Stimulated activated effector memory CD8-positive, alpha-beta T cell treated with anti-CD3 and anti-CD28 coated beads, Interleukin-12 subunit alpha, Interleukin-12 subunit beta, amount 100 ng/mL, for 72 hours (primary cell): ENCODE measurements at regions not wholly inside any gene's neighbourhood (a gene's known extent, or its start where the extent isn't known, plus 50 kb on each side); places are given as distances from the start of the nearest gene placed in this dataset.
"Not testable (repeated sequence)": the region's sequence is repeated elsewhere in the genome, so short reads cannot be mapped to it uniquely, and the experiment has no call there.

Experiments used
- ATAC-seq: fragments of 150-1000 bp; cut with Tn5 transposase; 2 replicates; pipeline ENCODE4 v1.10.0; 2021
- DNase-seq, 2 donors: peaks; one replicate each; pipeline ENCODE4 v3.0.0; 2021 to 2022; ENCODE audit warnings: low spot score in 2 of 2
- H3K27ac Mint-ChIP-seq: one replicate; pipeline ENCODE4 v1.8.0; 2022; ENCODE audit warnings: mild to moderate bottlenecking, mixed read lengths
- H3K36me3 Mint-ChIP-seq: one replicate; pipeline ENCODE4 v1.8.0; 2022; ENCODE audit warnings: mild to moderate bottlenecking, mixed read lengths
- H3K4me1 Mint-ChIP-seq: one replicate; pipeline ENCODE4 v1.8.0; 2022; ENCODE audit warnings: mixed read lengths
- H3K4me3 Mint-ChIP-seq: one replicate; pipeline ENCODE4 v1.8.0; 2022; ENCODE audit warnings: mild to moderate bottlenecking, mixed read lengths
- H3K9me3 Mint-ChIP-seq: one replicate; pipeline ENCODE4 v1.8.0; 2022; ENCODE audit warnings: mixed read lengths

DNA sequence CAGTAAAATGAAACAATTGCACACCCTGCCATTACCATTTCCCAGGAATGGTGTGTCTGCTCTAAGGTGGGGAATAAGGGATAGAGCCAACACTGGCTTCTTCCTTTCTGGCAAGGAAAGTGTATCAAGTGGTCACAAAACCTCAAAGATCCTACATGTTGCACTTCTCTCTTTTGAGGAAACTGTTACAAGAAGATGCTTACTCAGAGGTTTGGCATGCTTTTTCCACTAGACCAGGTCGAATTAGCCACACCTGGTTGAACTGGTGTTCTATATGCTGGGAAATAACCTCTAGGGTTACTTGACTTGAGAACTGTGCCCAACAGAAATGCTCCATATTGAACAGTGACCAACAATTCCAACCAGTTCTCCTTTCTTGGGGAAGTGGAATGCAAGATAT is 102.9 kb downstream of the LRRN1 start:
- ATAC-seq (no peak), DNase-seq (no peak)
- H3K36me3 Mint-ChIP-seq = no peaks in the 10 kb centered on the region
- H3K4me3 Mint-ChIP-seq = no peak overlapping the region
- no peak overlapping the region for H3K27ac Mint-ChIP-seq
- H3K4me1 Mint-ChIP-seq = no peaks in the 10 kb centered on the region
- peaks cover 5% of the 10 kb centered on the region for H3K9me3 Mint-ChIP-seq

DNA sequence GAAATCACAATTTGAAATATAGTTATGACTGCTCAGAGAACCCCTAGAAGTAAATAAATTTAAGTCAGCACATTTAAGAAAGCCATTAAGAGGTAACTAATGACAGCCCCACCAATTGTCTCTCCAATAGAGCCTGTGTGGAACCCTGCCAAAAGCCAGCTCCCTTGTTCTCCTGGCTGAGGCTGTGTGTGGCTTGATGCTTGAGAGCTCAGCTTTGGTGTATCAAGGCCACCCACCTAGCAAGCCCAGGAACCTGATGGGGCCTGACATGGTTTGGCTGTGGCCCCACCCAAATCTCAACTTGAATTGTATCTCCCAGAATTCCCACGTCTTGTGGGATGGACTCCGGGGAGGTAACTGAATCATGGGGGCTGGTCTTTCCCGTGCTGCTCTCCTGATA is 106.9 kb downstream of the LRRN1 start:
- Mint-ChIP-seq H3K4me1 (no peaks in the 10 kb centered on the region), H3K27ac (no peak overlapping the region), H3K4me3 (no peak overlapping the region), H3K36me3 (no peaks in the 10 kb centered on the region), H3K9me3 (peaks cover 3% of the 10 kb centered on the region)
- no peak for DNase-seq
- ATAC-seq = no peak

DNA sequence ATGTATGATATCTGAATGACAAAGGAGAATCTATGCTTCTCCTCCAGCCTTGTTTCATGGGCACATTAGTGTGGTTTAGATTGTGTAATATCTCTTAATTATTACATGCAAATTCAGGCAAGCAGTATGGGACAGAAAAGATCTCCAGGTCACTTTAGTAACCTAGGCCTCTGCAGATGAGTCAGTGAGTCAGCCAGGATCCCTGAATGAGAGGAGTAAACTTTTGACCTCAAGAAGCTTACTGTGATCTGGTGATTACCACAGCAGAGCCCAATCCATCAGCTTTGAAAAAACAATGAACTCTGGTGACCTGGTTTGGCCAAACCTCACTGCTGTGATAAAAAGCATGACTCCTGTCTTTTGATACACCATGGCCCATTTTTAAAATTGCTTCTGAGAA is 107.8 kb downstream of the LRRN1 start:
- no peaks in the 10 kb centered on the region for H3K4me1 Mint-ChIP-seq
- ATAC-seq (no peak), DNase-seq (no peak)
- no peaks in the 10 kb centered on the region for H3K36me3 Mint-ChIP-seq
- H3K27ac Mint-ChIP-seq = no peak overlapping the region
- no peak overlapping the region for H3K4me3 Mint-ChIP-seq
- peaks cover 3% of the 10 kb centered on the region for H3K9me3 Mint-ChIP-seq

DNA sequence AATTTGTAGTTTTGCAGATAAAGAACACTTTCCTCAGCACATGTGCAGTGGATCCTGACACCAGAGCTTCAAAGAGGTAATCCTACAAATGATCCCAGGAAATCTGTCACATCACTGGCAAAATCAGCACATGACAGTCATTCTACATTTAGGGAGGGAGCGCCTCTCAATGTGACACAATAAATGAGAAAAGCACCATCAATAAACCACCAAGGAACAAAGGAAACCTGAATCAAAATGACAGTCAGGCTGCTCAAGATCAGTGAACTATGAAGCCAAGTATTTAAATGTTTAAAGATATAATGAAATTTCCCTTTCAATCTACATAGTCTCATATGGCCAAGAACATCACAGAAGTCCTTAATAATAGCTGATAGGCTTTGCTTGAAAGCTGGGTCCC is 119.5 kb downstream of the LRRN1 start:
- Mint-ChIP-seq H3K9me3 (peaks cover 5% of the 10 kb centered on the region), H3K4me1 (no peaks in the 10 kb centered on the region), H3K4me3 (no peak overlapping the region), H3K36me3 (no peaks in the 10 kb centered on the region), H3K27ac (no peak overlapping the region)
- DNase-seq (no peak), ATAC-seq (no peak)

DNA sequence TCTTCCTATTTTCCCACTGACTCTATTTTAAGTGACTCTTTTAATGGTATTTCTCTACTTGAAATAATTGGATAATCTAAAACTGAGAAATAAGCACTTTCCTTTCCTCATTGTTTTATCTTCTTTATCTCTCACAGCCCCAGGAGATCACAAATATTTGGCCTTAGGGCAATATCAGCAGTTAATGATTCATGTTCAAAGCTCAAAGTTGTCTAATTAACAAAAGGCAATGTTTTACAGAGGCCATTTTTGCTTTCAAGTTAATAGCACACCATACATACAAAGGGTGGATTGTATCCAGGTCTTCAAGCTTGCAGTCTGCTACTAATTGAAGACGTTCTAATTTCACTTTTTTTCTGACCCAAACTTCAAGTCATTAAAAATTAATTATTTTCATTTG is 120.1 kb downstream of the LRRN1 start:
- no peaks in the 10 kb centered on the region for H3K4me1 Mint-ChIP-seq
- H3K9me3 Mint-ChIP-seq = peaks cover 6% of the 10 kb centered on the region
- DNase-seq = no peak
- H3K4me3 Mint-ChIP-seq = no peak overlapping the region
- H3K36me3 Mint-ChIP-seq = no peaks in the 10 kb centered on the region
- no peak for ATAC-seq
- H3K27ac Mint-ChIP-seq = no peak overlapping the region

DNA sequence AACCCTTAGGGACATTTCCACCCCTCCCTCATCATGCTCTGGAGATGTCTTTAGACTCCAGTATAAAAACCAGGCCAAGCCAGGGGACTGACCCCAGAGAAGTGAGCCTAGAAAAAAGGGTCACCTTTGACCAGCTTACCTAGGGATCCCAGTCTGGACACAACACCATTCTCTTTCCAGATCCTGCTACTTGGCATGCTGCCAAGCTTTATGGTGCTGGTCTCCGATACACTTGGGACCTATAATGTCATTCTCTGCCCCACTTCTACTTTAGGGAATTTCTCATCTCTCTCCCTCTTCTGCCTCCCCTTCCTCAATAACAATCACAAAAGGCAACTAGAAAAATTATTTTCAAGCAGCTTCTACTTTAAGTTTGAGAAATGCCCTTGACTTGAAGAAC is 124.4 kb downstream of the LRRN1 start:
- ATAC-seq = no peak
- Mint-ChIP-seq H3K9me3 (peaks cover 7% of the 10 kb centered on the region), H3K4me3 (no peak overlapping the region), H3K27ac (no peak overlapping the region), H3K4me1 (no peaks in the 10 kb centered on the region), H3K36me3 (no peaks in the 10 kb centered on the region)
- DNase-seq = no peak

DNA sequence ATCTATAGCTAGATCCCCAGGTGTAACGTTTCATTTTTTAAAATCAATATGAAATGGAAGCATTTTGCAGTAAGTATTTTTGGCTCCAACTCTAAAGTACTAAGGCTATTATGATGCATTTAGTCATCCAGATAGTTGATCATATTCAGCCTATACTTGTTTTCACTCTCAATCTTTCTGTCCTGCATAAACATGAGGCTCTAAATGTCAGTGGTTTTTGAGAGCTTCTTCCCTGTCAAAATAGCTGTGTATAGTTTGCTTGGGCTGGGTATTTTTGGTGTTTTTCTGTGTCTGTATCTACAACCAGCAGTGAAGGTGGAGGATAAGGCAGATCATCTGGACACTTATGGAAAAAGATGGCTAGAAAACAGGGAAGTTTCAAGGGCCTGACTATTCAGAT is 128.0 kb downstream of the LRRN1 start:
- no peaks in the 10 kb centered on the region for H3K4me1 Mint-ChIP-seq
- ATAC-seq = no peak

DNA sequence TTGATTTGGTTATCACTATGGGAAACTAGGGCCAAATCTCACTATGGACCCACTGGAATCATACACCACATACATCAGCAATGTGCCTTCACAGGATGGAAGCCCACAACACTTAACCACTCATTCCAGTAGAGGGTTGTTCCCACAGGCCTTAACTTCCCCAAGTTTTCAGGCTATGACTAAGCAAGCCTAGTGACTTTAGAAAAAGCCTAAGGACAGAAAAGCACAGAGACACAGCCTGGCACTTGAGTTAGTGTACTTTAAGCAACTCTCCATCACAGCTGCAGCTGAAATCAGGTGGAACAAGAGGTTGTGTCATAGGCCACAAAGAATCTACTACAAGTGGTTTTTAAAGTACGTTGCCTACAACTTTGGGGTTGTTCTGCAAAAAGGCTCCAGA is 128.7 kb downstream of the LRRN1 start:
- H3K9me3 Mint-ChIP-seq = peaks cover 10% of the 10 kb centered on the region
- no peak for ATAC-seq

More for the DNA sequence above, 128.0 kb downstream of the LRRN1 start:
- Mint-ChIP-seq H3K36me3 (no peaks in the 10 kb centered on the region), H3K27ac (no peak overlapping the region), H3K9me3 (peaks cover 11% of the 10 kb centered on the region), H3K4me3 (no peak overlapping the region)
- no peak for DNase-seq

DNA sequence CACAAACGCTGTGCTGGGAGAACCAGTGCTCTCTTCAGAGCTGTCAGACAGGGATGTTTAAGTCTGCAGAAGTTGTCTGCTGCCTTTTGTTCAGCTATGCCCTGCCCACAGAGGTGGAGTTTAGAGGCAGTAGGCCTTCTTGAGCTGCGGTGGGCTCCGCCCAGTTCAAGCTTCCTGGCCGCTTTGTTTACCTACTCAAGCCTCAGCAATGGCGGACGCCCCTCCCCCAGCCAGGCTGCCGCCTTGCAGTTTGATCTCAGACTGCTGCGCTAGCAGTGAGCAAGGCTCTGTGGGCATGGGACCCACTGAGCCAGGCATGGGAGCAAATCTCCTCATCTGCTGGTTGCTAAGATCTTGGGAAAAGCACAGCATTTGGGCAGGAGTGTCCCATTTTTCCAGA is 142.1 kb downstream of the LRRN1 start:
- not testable (repeated sequence) for H3K4me3 Mint-ChIP-seq, H3K36me3 Mint-ChIP-seq, DNase-seq, H3K4me1 Mint-ChIP-seq, ATAC-seq, H3K27ac Mint-ChIP-seq
- peaks cover 28% of the 10 kb centered on the region for H3K9me3 Mint-ChIP-seq

More for the DNA sequence above, 128.7 kb downstream of the LRRN1 start:
- Mint-ChIP-seq H3K27ac (no peak overlapping the region), H3K4me3 (no peak overlapping the region), H3K4me1 (no peaks in the 10 kb centered on the region), H3K36me3 (no peaks in the 10 kb centered on the region)
- DNase-seq = no peak

DNA sequence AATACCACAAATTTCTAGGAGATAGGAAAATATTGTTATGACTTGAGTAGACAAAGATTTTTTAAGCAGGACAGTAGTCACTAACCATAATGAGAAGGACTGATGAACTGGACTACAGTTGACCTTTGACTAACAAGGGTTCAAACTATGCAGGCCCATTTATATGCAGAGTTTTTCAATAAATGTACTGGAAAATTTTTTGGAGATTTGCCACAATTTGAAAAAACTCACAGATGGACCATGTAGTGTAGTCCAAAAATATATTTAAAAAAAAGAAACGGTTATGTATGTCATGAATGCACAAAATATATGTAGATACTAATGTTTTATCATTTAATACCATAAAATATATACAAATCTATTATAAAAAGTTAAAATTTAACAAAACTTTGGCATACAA is 151.8 kb downstream of the LRRN1 start:
- Mint-ChIP-seq H3K9me3 (peaks cover 17% of the 10 kb centered on the region), H3K36me3 (no peaks in the 10 kb centered on the region), H3K27ac (no peak overlapping the region), H3K4me1 (no peaks in the 10 kb centered on the region), H3K4me3 (no peak overlapping the region)
- ATAC-seq (no peak), DNase-seq (no peak)

DNA sequence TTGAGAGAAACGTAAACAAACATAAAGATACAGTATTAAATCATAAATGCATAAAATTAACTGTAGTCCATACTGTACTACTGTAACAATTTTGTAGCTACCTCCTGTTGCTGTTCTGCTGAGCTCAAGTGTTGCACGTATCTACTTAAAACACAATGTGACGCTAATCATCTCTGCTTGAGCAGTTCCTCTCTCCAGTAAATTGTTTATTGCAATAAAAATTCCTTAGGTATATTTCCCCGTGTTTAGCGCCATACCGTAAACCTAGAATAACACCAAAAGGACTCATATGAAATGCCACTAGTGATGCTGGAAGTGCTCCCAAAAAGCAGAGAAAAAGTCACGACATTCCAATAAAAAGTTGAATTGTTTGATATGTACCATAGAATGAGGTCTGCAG is 152.3 kb downstream of the LRRN1 start:
- H3K9me3 Mint-ChIP-seq = peaks cover 17% of the 10 kb centered on the region
- H3K27ac Mint-ChIP-seq = no peak overlapping the region
- no peak overlapping the region for H3K4me3 Mint-ChIP-seq
- H3K36me3 Mint-ChIP-seq = no peaks in the 10 kb centered on the region
- H3K4me1 Mint-ChIP-seq = no peaks in the 10 kb centered on the region
- DNase-seq = no peak
- ATAC-seq = no peak

DNA sequence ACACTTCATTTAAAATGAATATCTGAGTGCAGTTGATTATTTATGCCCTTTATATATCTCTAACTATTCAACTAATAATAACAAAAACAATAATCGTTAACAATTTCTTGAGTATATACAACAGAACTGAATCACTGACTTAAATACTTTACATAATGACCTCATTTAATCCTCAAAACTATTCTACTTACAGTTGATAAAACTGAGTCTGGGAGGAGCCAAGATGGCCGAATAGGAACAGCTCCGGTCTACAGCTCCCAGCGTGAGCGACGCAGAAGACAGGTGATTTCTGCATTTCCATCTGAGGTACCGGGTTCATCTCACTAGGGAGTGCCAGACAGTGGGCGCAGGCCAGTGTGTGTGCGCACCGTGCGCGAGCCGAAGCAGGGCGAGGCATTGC is 163.6 kb downstream of the LRRN1 start:
- not testable (repeated sequence) for ATAC-seq, DNase-seq, H3K4me3 Mint-ChIP-seq, H3K36me3 Mint-ChIP-seq, H3K27ac Mint-ChIP-seq, H3K4me1 Mint-ChIP-seq, H3K9me3 Mint-ChIP-seq

DNA sequence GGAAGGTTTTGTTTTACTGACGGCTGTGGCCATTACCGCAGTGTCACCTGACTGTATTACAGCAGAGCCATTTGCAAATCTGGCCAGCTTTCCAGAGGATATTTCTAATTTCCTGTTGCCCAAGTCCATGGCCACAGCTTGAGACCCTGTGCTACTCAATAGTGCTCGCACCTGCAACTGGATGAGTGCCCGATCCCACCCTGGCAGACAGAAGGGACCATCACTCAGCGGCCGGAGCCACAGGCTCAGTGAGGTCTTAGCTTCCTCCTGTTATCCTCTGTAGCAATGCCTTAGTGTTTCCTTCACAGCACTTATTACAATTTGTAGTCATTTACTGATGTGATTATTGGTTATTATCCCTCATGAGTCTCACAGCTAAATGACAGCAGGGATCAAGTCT is 184.8 kb downstream of the LRRN1 start:
- no peak for ATAC-seq
- no peaks in the 10 kb centered on the region for H3K36me3 Mint-ChIP-seq

DNA sequence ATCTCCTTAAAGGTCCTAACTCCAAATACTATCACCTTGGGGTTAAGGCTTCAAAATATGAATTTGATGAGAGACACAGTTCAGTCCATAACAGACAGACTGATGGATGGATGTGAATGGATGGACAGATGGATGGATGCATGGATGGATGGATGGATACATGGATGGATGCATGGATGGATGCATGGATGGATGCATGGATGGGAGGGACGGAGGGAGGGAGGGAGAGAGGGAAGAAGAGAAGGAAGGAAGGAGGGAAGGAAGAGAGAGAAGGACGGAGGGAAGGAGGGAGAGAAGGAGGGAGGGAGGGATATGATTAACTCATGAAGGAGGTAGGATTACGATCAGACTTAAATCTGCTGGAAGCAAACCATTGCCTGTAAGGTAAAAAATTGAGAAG is 192.4 kb downstream of the LRRN1 start:
- no peaks in the 10 kb centered on the region for H3K4me1 Mint-ChIP-seq

More for the DNA sequence above, 184.8 kb downstream of the LRRN1 start:
- Mint-ChIP-seq H3K9me3 (no peaks in the 10 kb centered on the region), H3K4me1 (no peaks in the 10 kb centered on the region), H3K27ac (no peak overlapping the region), H3K4me3 (no peak overlapping the region)
- no peak for DNase-seq

DNA sequence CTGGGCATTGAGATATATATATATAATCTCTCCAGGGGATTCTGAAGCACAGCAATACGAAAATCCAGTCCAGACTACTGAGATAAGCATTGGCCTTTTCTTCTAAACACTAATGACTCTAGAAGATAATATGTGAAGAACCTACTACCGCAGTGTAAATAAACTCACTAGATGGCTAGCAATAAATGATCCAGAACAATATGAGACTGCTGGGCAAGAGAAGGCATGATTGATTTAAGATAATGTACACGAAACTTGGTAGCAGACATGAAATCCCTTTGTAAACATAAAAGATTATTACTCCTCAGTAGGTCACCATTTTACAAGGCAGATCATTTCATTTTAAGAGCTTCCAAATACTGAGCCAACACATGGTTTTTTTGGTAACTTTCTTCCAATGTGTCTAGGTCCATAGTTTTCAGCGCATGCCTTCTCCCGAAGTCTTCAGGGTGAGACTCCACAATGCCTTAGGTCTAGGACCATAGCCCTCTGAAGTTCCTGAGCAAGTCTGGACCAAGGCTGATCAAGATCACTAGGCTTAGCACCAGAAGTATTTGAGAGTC is 193.2 kb downstream of the LRRN1 start:
- ATAC-seq (peak; percentile 16), DNase-seq (no peak)
- Mint-ChIP-seq H3K4me1 (no peaks in the 10 kb centered on the region), H3K4me3 (no peak overlapping the region), H3K36me3 (no peaks in the 10 kb centered on the region), H3K9me3 (peaks cover 6% of the 10 kb centered on the region), H3K27ac (no peak overlapping the region)

More for the DNA sequence above, 192.4 kb downstream of the LRRN1 start:
- DNase-seq = no peak
- Mint-ChIP-seq H3K36me3 (no peaks in the 10 kb centered on the region), H3K27ac (no peak overlapping the region), H3K9me3 (peaks cover 3% of the 10 kb centered on the region), H3K4me3 (no peak overlapping the region)
- no peak for ATAC-seq

DNA sequence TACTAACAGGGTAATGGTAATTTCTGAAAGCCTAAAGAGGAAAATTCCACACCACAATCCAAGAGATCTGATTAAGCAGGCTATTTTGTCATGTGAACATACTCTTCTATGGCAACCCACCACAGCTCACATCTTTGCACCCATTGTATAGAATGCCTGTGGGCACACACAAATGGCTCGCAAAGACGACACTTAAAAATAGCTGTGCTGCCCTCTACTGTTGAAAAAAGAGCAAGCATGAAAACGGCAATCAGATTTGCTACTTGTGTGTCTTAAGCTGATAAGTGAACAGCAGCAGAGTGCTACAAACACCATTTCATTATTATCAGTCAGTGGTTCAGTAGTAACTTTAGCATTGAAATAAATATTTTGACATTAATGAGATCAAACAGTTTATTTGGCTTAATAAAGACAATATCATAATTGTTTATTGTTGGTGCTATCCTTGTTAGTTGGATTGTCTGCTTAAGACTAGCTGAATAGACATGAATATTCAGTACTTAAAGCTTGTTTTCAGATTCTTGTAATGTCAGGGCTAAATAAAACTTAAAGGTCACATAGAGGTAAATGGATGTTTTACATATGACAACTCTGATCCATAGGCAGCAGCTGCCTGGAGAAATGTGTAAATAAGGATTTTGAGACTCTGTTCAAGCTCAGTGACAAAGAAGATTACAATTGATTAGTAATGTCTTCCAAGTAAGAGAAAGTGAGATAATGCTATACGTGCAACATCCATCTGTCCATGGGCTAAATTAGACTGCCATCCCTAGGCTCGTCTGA is 199.1 kb downstream of the LRRN1 start:
- Mint-ChIP-seq H3K27ac (no peak overlapping the region), H3K9me3 (peaks cover 6% of the 10 kb centered on the region), H3K4me3 (no peak overlapping the region), H3K36me3 (no peaks in the 10 kb centered on the region), H3K4me1 (no peaks in the 10 kb centered on the region)
- peak in 1 of 2 donors; percentile 51 for DNase-seq
- ATAC-seq = no peak
